ENCODE measurements at regions not wholly inside any gene's neighbourhood (a gene's known extent, or its start where the extent isn't known, plus 50 kb on each side); places are given as distances from the start of the nearest gene placed in this dataset.

DNA sequence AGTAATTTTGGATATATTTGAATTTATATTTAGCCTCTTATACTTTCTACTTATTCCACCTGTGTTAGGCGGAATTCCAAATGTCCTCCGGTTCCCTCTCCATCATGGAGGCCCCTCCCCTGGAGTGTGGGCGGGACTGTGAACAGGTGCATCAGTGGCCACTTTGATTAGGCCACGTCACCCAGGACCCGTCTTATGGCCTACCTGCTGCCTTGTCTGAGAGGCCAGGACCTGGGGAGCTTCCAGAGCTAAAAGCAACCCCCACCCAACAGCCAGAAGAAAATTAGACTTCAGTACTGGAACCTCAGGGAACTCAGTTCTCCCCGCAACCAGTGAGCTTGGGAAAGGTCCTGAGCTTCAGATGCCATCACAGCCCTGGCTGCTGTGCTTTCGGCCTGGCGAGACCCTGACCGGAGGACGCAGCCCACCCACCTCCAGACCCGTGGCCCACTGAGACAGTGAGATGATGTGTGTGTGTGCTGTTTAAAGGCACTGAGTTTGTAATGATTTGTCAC, 200.2 kb upstream of the SOX1 start:
- no peaks in the 10 kb centered on the region for H3K36me3 ChIP-seq (ENCODE audit: insufficient read depth, low read length, poor library complexity, severe bottlenecking)
- intact Hi-C loops (cut with micrococcal nuclease; ENCODE audit: unreplicated experiment), result no loop called here
- H3K4me1 ChIP-seq (ENCODE audit: insufficient read depth, low read length, poor library complexity, severe bottlenecking), result no peaks in the 10 kb centered on the region
- no peak overlapping the region for H3K27ac ChIP-seq (ENCODE audit: low read depth, low read length, poor library complexity, severe bottlenecking)
- POLR2A ChIA-PET (ENCODE audit: low non-redundant PET), result no interaction called here
- H3K9me3 ChIP-seq (ENCODE audit: low read depth, low read length, poor library complexity, severe bottlenecking), result no peaks in the 10 kb centered on the region
- DNase-seq (ENCODE audit: low spot score), result no peak
- peaks cover 54% of the 10 kb centered on the region for H3K27me3 ChIP-seq (replicated peaks; ENCODE audit: insufficient read depth, low read depth, low read length, poor library complexity)
- H3K4me3 ChIP-seq (ENCODE audit: low read depth, low read length, poor library complexity, severe bottlenecking), result no peak overlapping the region
- BruUV-seq (replicated peaks), result no TSS peak
- TF ChIP-seq EZH2 (IDR thresholded peaks at IDR 0.05; ENCODE audit: borderline replicate concordance, low read depth, low read length, poor library complexity, severe bottlenecking), result no peak
- TF ChIP-seq, protein P1, sequence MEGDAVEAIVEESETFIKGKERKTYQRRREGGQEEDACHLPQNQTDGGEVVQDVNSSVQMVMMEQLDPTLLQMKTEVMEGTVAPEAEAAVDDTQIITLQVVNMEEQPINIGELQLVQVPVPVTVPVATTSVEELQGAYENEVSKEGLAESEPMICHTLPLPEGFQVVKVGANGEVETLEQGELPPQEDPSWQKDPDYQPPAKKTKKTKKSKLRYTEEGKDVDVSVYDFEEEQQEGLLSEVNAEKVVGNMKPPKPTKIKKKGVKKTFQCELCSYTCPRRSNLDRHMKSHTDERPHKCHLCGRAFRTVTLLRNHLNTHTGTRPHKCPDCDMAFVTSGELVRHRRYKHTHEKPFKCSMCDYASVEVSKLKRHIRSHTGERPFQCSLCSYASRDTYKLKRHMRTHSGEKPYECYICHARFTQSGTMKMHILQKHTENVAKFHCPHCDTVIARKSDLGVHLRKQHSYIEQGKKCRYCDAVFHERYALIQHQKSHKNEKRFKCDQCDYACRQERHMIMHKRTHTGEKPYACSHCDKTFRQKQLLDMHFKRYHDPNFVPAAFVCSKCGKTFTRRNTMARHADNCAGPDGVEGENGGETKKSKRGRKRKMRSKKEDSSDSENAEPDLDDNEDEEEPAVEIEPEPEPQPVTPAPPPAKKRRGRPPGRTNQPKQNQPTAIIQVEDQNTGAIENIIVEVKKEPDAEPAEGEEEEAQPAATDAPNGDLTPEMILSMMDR (conservative IDR thresholded peaks at IDR 0.05; ENCODE audit: low read depth, low read length), result no peak
- CTCF ChIA-PET, result no interaction called here

DNA sequence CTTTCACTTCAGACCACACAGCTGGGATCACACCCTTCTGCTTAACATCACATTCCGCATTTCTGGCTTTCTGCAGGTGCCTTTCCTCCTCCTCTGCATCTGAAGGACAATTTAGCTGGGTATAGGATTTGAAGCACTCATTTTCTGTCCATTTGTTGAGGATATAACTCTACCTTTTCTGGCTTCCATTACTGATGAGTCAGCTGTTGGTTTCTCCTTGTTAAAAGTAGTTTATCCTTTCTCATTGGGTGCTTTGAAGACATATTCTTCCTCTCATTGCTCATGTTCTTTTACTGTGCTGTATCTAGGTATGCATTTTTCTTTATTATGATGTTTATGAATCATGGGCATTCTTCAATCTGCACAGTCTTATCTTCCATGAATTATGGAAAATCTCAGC, 199.3 kb upstream of the SOX1 start:
- no TSS peak for BruUV-seq (replicated peaks)
- intact Hi-C loops (cut with micrococcal nuclease; ENCODE audit: unreplicated experiment), result no loop called here
- CTCF ChIA-PET, result no interaction called here

DNA sequence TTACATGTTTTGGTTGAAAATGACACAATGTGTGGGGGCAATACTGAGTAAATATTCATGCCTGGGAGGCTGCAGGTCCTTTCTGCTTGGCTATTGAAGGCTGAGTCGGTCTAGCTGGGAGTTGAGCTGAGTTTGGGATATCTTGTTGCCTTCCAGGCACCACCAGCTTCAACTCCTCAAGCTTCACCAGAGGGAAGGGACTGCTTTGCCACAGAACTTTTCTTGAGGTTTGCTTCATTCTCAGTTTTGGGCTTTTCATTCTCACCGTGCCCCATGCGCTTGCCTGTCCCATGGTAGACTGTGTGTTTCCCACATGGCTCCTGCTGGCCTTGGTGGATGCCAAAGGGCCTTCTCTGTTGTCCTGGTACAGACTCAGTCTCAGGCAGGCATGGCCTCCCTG, 198.2 kb upstream of the SOX1 start:
- H3K4me1 ChIP-seq (ENCODE audit: insufficient read depth, low read length, poor library complexity, severe bottlenecking), result no peaks in the 10 kb centered on the region
- no peaks in the 10 kb centered on the region for H3K36me3 ChIP-seq (ENCODE audit: insufficient read depth, low read length, poor library complexity, severe bottlenecking)
- H3K4me3 ChIP-seq (ENCODE audit: low read depth, low read length, poor library complexity, severe bottlenecking), result no peak overlapping the region
- ChIA-PET CTCF (no interaction called here), POLR2A (ENCODE audit: low non-redundant PET) (no interaction called here)
- TF ChIP-seq, protein P1 (conservative IDR thresholded peaks at IDR 0.05; ENCODE audit: low read depth, low read length), result no peak
- TF ChIP-seq EZH2 (IDR thresholded peaks at IDR 0.05; ENCODE audit: borderline replicate concordance, low read depth, low read length, poor library complexity, severe bottlenecking), result no peak
- peaks cover 65% of the 10 kb centered on the region for H3K27me3 ChIP-seq (replicated peaks; ENCODE audit: insufficient read depth, low read depth, low read length, poor library complexity)
- BruUV-seq (replicated peaks), result no TSS peak
- H3K27ac ChIP-seq (ENCODE audit: low read depth, low read length, poor library complexity, severe bottlenecking), result no peak overlapping the region
- H3K9me3 ChIP-seq (ENCODE audit: low read depth, low read length, poor library complexity, severe bottlenecking), result no peaks in the 10 kb centered on the region
- intact Hi-C loops (cut with micrococcal nuclease; ENCODE audit: unreplicated experiment), result no loop called here
- no peak for DNase-seq (ENCODE audit: low spot score)

More for the DNA sequence above, 199.3 kb upstream of the SOX1 start:
- DNase-seq (ENCODE audit: low spot score), result no peak
- peaks cover 61% of the 10 kb centered on the region for H3K27me3 ChIP-seq (replicated peaks; ENCODE audit: insufficient read depth, low read depth, low read length, poor library complexity)
- H3K27ac ChIP-seq (ENCODE audit: low read depth, low read length, poor library complexity, severe bottlenecking), result no peak overlapping the region
- no peaks in the 10 kb centered on the region for H3K9me3 ChIP-seq (ENCODE audit: low read depth, low read length, poor library complexity, severe bottlenecking)
- POLR2A ChIA-PET (ENCODE audit: low non-redundant PET), result no interaction called here
- TF ChIP-seq, protein P1 (conservative IDR thresholded peaks at IDR 0.05; ENCODE audit: low read depth, low read length), result no peak
- H3K36me3 ChIP-seq (ENCODE audit: insufficient read depth, low read length, poor library complexity, severe bottlenecking), result no peaks in the 10 kb centered on the region
- H3K4me1 ChIP-seq (ENCODE audit: insufficient read depth, low read length, poor library complexity, severe bottlenecking), result no peaks in the 10 kb centered on the region
- no peak overlapping the region for H3K4me3 ChIP-seq (ENCODE audit: low read depth, low read length, poor library complexity, severe bottlenecking)

Measured in A673 (cell line).